IMR-90 (cell line): ENCODE measurements at regions not wholly inside any gene's neighbourhood (a gene's known extent, or its start where the extent isn't known, plus 50 kb on each side); places are given as distances from the start of the nearest gene placed in this dataset.

Experiments
- ATAC-seq: fragments of 200-7000 bp; cut with Tn5 transposase; 2 replicates; pipeline ENCODE4 v1.9.1; 2020; ENCODE audit warnings: low read depth, mild to moderate bottlenecking, moderate library complexity
- BruUV-seq: library from RNA; stranded (reverse); fragments of 400-500 nt; replicated peaks from 2 replicates; lab custom pipeline; 2021; lab: Mats Ljungman, UMichigan
- CTCF ChIA-PET: fragments of 300-600 bp; formaldehyde crosslinking; extraction: SDS; loops from one replicate; lab custom pipeline; 2021; ENCODE audit warnings: antibody characterized with exemption; lab: Yijun Ruan, JAX
- POLR2A ChIA-PET: fragments of 300-600 bp; sonication (Branson Sonifier 250); formaldehyde crosslinking; loops from one replicate; lab custom pipeline; 2022; ENCODE audit warnings: antibody characterized with exemption; ENCODE audit not compliant: unreplicated experiment; lab: Charles Lee
- DNase-seq: peaks from one replicate; pipeline ENCODE4 v3.0.0; 2013
- H2AFZ ChIP-seq: replicated peaks from 2 replicates; pipeline ENCODE3; 2013; ENCODE audit warnings: low read length, mild to moderate bottlenecking; ENCODE audit not compliant: poor library complexity
- H2AK5ac ChIP-seq: 2 replicates; pipeline ENCODE4 v1.6.1; 2013; ENCODE audit warnings: low read depth, low read length, inconsistent platforms
- H2AK9ac ChIP-seq: replicated peaks from 2 replicates; pipeline ENCODE3; 2013; ENCODE audit warnings: mild to moderate bottlenecking, low read depth, low read length, moderate library complexity; ENCODE audit not compliant: poor library complexity
- H2BK120ac ChIP-seq: 2 replicates; pipeline ENCODE4 v1.6.1; 2013; ENCODE audit warnings: low read depth, low read length, inconsistent platforms
- H2BK15ac ChIP-seq: 3 replicates; pipeline ENCODE4 v1.6.1; 2013; ENCODE audit warnings: low read depth, low read length, inconsistent platforms
- H2BK20ac ChIP-seq: 2 replicates; pipeline ENCODE4 v1.6.1; 2013; ENCODE audit warnings: low read depth, mild to moderate bottlenecking, inconsistent platforms, low read length, moderate library complexity
- H2BK5ac ChIP-seq: 2 replicates; pipeline ENCODE4 v1.6.1; 2013; ENCODE audit warnings: mild to moderate bottlenecking, low read depth, low read length, inconsistent platforms; ENCODE audit not compliant: poor library complexity, severe bottlenecking
- H3K14ac ChIP-seq: replicated peaks from 2 replicates; pipeline ENCODE4 v1.6.1; 2013; ENCODE audit warnings: low read depth, low read length, inconsistent platforms
- H3K18ac ChIP-seq: 2 replicates; pipeline ENCODE4 v1.6.1; 2013; ENCODE audit warnings: low read depth, low read length, control low read depth
- H3K23ac ChIP-seq: 2 replicates; pipeline ENCODE4 v1.6.1; 2013; ENCODE audit warnings: low read depth, low read length, inconsistent platforms
- H3K27ac ChIP-seq: 2 replicates; pipeline ENCODE4 v1.5.1; 2013; ENCODE audit warnings: mild to moderate bottlenecking, control low read depth, low read length; ENCODE audit not compliant: insufficient read depth
- H3K27me3 ChIP-seq: 2 replicates; pipeline ENCODE4 v1.6.1; 2013; ENCODE audit warnings: low read length; ENCODE audit not compliant: control insufficient read depth, insufficient read depth
- H3K36me3 ChIP-seq: 2 replicates; pipeline ENCODE4 v1.6.1; 2013; ENCODE audit warnings: low read length, mixed read lengths; ENCODE audit not compliant: control insufficient read depth, insufficient read depth
- H3K4ac ChIP-seq: 2 replicates; pipeline ENCODE4 v1.6.1; 2013; ENCODE audit warnings: low read depth, low read length, inconsistent platforms
- H3K4me1 ChIP-seq: 2 replicates; pipeline ENCODE4 v1.6.1; 2013; ENCODE audit warnings: low read length, mixed read lengths; ENCODE audit not compliant: control insufficient read depth, insufficient read depth
- H3K4me2 ChIP-seq: 2 replicates; pipeline ENCODE4 v1.6.1; 2013; ENCODE audit warnings: low read depth, mild to moderate bottlenecking, control low read depth, low read length, moderate library complexity
- H3K4me3 ChIP-seq: 2 replicates; pipeline ENCODE4 v1.5.1; 2013; ENCODE audit warnings: low read depth, mild to moderate bottlenecking, control low read depth, low read length, moderate library complexity; ENCODE audit not compliant: insufficient read depth
- H3K56ac ChIP-seq: 2 replicates; pipeline ENCODE4 v1.6.1; 2013; ENCODE audit warnings: low read length, inconsistent platforms; ENCODE audit not compliant: insufficient read depth; ENCODE audit errors: extremely low read depth
- H3K79me1 ChIP-seq, 2 experiments: 2 replicates each; pipeline ENCODE4 v1.6.1; 2013; ENCODE audit warnings: low read length in 2 of 2, inconsistent platforms in 1 of 2, low read depth in 1 of 2
- H3K9ac ChIP-seq: 2 replicates; pipeline ENCODE4 v1.6.1; 2013; ENCODE audit warnings: low read depth, low read length, control low read depth
- H3K9me1 ChIP-seq: 2 replicates; pipeline ENCODE4 v1.6.1; 2013; ENCODE audit warnings: low read length, inconsistent platforms; ENCODE audit not compliant: insufficient read depth
- H3K9me3 ChIP-seq: 2 replicates; pipeline ENCODE4 v1.6.1; 2013; ENCODE audit warnings: low read length; ENCODE audit not compliant: control insufficient read depth, insufficient read depth
- H4K20me1 ChIP-seq: 2 replicates; pipeline ENCODE4 v1.6.1; 2013; ENCODE audit warnings: low read length, inconsistent platforms; ENCODE audit not compliant: insufficient read depth
- H4K5ac ChIP-seq: 2 replicates; pipeline ENCODE4 v1.6.1; 2013; ENCODE audit warnings: mild to moderate bottlenecking, low read depth, low read length, control low read depth
- H4K8ac ChIP-seq, 2 experiments: 2 replicates each; pipeline ENCODE4 v1.6.1; 2013; ENCODE audit warnings: low read depth in 2 of 2, low read length in 2 of 2, control low read depth in 1 of 2, inconsistent platforms in 1 of 2
- H4K91ac ChIP-seq: 2 replicates; pipeline ENCODE4 v1.6.1; 2013; ENCODE audit warnings: low read depth, low read length, inconsistent platforms; ENCODE audit not compliant: insufficient read depth
- CTCF ChIP-seq: conservative IDR thresholded peaks from 2 replicates; pipeline ENCODE4 v1.5.1; 2012; ENCODE audit warnings: mild to moderate bottlenecking, low read depth, low read length, improper control_type of control experiment
- FOS ChIP-seq: fragments of 150-350 bp; IDR thresholded peaks from 2 replicates; pipeline ENCODE4 v1.6.1; 2016; ENCODE audit warnings: low read depth, low read length
- SMC3 ChIP-seq: fragments of 150-350 bp; IDR thresholded peaks from 2 replicates; pipeline ENCODE4 v1.6.1; 2016; ENCODE audit warnings: low read depth, mild to moderate bottlenecking, antibody characterized with exemption, low read length, moderate library complexity
- WGBS, 2 experiments: methylation state at CpG; one replicate each; pipeline versions ENCODE4 v1.1.5 to v1.1.7; 2013; ENCODE audit warnings: missing lambda C conversion rate in 2 of 2; ENCODE audit not compliant: insufficient read length in 1 of 2; ENCODE audit errors: extremely low coverage in 2 of 2; 5-methylcytosine and 5-hydroxymethylcytosine counted together
- dilution Hi-C: fragments of 300-500 bp; cut with HindIII; formaldehyde crosslinking; loops from one replicate; pipeline ENCODE4 v1.14.3; 2018; ENCODE audit warnings: low sequenced_read_pairs; ENCODE audit not compliant: unreplicated experiment
- in situ Hi-C: fragments of 300-500 bp; cut with MboI; formaldehyde crosslinking; loops from 3 replicates; pipeline ENCODE4 v1.14.3; 2019; ENCODE audit warnings: low sequenced_read_pairs, inconsistent platforms, mixed read lengths
- intact Hi-C: fragments of 100-400 bp; cut with micrococcal nuclease; formaldehyde crosslinking; loops from 2 replicates; pipeline ENCODE4 v1.10.0; 2022

GRCh38 chr20:4519534-4519933, 166.7 kb upstream of the PRNP start:
- H3K27ac ChIP-seq = no peak overlapping the region
- no peaks in the 10 kb centered on the region for H3K27me3 ChIP-seq
- ATAC-seq (no peak), DNase-seq (no peak)
- H4K20me1 ChIP-seq = no peaks in the 10 kb centered on the region
- intact Hi-C loops (no loop called here), in situ Hi-C loops (no loop called here), dilution Hi-C loops (no loop called here)
- no peak overlapping the region for H3K23ac ChIP-seq
- no peaks in the 10 kb centered on the region for H3K9me3 ChIP-seq
- CTCF ChIA-PET = interaction anchor here (0.7 kb wide), 1 partner anchor 9 kb away, joined by 3 read pairs; no protein-coding TSS in a partner anchor
- no peak overlapping the region for H4K5ac ChIP-seq
- no peaks in the 10 kb centered on the region for H3K4me1 ChIP-seq
- no peaks in the 10 kb centered on the region for H3K36me3 ChIP-seq
- H2AFZ ChIP-seq = no peak overlapping the region
- H4K8ac ChIP-seq = no peak overlapping the region
- H3K4ac ChIP-seq = no peak overlapping the region
- no peak overlapping the region for H3K4me3 ChIP-seq
- no peak overlapping the region for H4K91ac ChIP-seq
- H2BK15ac ChIP-seq = no peak overlapping the region; the same call in 2 of the 3 replicates
- no CpG with 5 or more reads among the region's 2 CpGs for WGBS, 2 experiments
- H3K18ac ChIP-seq = no peak overlapping the region
- H3K4me2 ChIP-seq = no peak overlapping the region
- H3K79me1 ChIP-seq = no peaks in the 10 kb centered on the region
- H3K14ac ChIP-seq = no peak overlapping the region; the same call in 1 of the 2 replicates
- H2AK9ac ChIP-seq = no peak overlapping the region
- TF ChIP-seq FOS (no peak), CTCF (peak; percentile 28; the same call in 1 of the 2 replicates), SMC3 (peak; percentile 22; the same call in 1 of the 2 replicates)
- no peak overlapping the region for H2BK120ac ChIP-seq
- POLR2A ChIA-PET = no interaction called here
- H3K56ac ChIP-seq = no peak overlapping the region
- no peak overlapping the region for H3K9ac ChIP-seq
- H2AK5ac ChIP-seq = peak overlapping the region; percentile 18; the same call in 1 of the 2 replicates
- H2BK5ac ChIP-seq = no peak overlapping the region
- H3K9me1 ChIP-seq = no peaks in the 10 kb centered on the region; the same call in 1 of the 2 replicates
- no TSS peak for BruUV-seq
- H2BK20ac ChIP-seq = no peak overlapping the region; the same call in 1 of the 2 replicates
